Skin epidermis (tissue), 12 donors: ENCODE measurements at regions not wholly inside any gene's neighbourhood (a gene's known extent, or its start where the extent isn't known, plus 50 kb on each side); places are given as distances from the start of the nearest gene placed in this dataset.
A peak's percentile ranks its signal among the peaks of the same experiment; 100 is the strongest.
"Not testable (repeated sequence)": the region's sequence is repeated elsewhere in the genome, so short reads cannot be mapped to it uniquely, and the experiment has no call there.

ENCODE experiments used
- H3K27ac ChIP-seq, 21 experiments: fragments of 200-600 bp; sonication (generic) in 11 of 21; one replicate each; pipeline ENCODE4 v1.5.0; 2020; ENCODE audit warnings: mild to moderate bottlenecking in 3 of 21, inconsistent platforms in 2 of 21, moderate library complexity in 2 of 21
- H3K4me3 ChIP-seq, 7 experiments: fragments of 200-600 bp; sonication (generic) in 2 of 7; one replicate each; pipeline ENCODE4 v1.5.0; 2020; ENCODE audit warnings: inconsistent platforms in 2 of 7, mild to moderate bottlenecking in 2 of 7, moderate library complexity in 1 of 7

DNA sequence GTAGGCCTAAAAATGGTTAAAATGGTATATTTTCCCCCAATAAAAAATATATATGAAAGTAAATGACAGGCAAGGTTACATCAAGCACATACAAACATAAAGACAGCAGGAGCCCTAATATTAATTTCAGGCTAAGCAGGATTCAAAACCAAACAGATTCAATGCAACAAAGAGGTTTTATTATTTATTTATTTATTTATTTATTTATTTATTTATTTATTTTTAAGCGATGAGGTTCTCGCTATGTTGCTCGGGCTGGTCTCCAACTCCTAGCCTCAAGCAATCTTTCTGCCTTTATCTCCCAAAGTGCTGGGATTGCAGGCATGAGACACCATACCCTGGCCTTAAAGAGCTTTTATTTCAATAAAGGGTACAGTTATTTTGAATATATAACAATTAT is 106.4 kb upstream of the SHB start:
- Histone ChIP-seq H3K4me3 (no peak overlapping the region), H3K27ac (no peak overlapping the region)

DNA sequence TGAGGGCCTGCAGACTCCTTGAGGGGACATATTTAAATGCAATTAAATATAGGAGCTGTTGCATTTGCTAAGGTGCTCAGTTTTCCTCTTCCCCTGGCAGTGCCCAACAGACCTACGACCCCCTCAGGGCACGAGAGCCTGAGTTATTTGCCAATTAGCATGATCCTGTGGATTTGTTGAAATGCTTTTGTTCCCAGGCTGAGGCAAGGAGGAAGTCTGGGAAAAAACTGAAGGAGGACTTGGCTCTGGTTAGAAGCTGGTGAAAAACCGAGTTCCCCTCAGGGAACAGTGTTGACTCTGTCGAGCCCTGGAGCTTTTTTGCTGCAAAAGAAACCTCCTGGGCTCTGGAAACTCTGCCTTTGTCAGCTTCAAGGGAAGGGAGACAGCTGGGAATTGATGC is 103.6 kb upstream of the SHB start:
- no peak overlapping the region for H3K4me3 ChIP-seq
- no peak overlapping the region for H3K27ac ChIP-seq

DNA sequence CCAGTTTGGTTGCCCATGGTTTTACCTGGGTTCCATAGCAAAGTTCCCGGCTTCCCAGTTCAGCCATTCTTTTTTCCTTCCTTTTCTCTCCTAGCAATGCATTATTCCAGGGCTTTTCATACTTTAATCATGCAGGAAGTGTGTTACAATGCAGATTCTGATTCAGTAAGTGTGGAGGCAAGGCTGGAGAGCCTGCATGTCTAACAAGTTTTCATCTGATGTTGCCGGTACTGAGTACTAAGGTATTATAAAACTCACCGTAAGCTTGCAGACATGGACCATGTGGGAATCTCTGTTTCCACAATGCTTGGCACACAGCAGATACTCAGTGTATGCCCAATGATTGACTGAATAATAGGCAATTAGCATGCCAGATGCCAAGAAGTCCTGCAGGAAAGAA is 102.9 kb upstream of the SHB start:
- Histone ChIP-seq H3K27ac (peak overlapping the region in 2 of 21 experiments; percentile 44 to 61), H3K4me3 (no peak overlapping the region)

DNA sequence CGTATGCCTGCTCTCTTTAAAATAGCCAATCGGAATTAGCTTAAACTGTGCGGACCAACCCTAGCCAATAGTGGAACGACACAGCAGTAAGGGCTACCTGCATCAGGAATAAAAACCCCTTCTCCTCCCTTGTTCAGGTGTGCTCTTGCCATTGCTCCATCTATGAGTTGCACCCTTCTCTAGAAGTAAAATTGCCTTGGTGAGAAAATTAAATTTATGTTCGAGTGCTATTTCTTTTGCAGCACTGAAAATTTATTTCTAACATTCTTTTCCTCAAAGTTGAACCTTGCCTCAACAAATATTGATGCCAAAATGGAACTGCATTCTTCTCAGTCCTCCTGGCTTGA is 102.5 kb upstream of the SHB start:
- no peak overlapping the region for H3K4me3 ChIP-seq

DNA sequence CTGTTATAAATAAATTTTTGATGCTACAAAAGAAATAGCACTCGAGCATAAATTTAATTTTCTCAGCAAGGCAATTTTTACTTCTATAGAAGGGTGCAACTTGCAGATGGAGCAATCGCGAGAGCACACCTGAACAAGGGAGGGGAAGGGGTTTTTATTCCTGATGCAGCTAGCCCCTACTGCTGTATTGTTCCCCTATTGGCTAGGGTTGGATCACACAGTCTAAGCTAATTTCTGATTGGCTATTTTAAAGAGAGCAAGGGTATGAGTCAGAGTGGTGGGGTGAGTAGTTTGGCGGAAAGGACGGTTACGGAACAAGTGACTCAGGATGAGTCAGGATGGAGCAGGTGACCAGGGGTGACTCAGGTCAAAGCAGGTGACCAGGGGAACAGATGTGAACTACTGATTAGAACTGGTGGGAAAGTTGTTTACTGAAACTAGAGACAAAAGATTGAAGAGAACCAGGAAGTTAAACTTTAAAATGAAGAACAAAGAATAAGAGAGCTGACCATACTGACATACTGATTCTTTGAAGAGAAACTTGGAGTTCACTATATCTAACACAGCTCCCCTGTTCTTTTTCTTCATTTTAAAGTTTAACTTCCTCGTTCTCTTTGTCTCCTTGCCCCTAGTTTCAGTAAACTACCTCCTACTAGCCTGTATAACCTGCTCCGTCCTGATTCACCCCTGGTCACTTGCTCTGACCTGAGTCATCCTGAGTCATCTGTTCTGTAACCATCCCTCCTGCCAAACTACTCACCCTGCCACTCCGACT is 101.9 kb upstream of the SHB start:
- not testable (repeated sequence) for H3K4me3 ChIP-seq
- H3K27ac ChIP-seq: peak overlapping the region in 4 of 21 experiments; percentile 22 to 61 (median 50)

More for the DNA sequence above, 102.5 kb upstream of the SHB start:
- H3K27ac ChIP-seq: peak overlapping the region in 3 of 21 experiments; percentile 44 to 61 (median 48)

DNA sequence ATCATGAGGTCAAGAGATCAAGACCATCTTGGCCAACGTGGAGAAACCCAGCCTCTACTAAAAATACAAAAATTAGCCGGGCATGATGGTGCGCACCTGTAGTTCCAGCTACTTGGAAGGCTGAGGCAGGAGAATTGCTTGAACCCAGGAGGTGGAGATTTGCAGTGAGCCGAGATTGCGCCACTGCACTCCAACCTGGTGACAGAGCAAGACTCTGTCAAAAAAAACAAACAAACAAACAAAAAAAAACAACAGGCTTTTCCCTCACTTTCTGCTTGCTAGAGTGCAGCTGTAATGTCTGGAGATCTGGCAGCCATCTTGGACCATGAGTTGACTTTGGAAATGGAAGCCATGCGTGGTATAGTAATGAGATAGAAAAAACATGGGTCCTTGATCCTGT is 101.1 kb upstream of the SHB start:
- not testable (repeated sequence) for H3K27ac ChIP-seq, H3K4me3 ChIP-seq

DNA sequence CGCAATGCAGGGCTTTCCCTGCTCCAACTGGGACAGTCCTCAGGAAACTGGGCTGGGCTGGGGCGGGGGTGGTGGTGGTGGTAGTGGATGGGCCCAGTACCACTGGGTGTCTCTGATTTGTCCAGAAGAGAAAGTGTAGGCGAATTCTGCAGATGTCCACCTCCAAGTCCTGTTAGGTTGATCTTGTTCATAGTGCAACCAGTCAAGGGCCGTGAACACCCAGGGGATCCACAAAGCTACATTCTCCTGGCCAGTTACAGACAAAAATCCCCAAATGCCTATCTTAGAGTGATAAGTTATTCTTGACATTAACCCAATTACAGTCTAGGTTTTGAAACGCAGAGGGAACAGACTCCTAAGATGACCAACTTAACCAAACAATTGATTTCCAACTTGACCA is 97.5 kb upstream of the SHB start:
- Histone ChIP-seq H3K4me3 (no peak overlapping the region), H3K27ac (no peak overlapping the region)

DNA sequence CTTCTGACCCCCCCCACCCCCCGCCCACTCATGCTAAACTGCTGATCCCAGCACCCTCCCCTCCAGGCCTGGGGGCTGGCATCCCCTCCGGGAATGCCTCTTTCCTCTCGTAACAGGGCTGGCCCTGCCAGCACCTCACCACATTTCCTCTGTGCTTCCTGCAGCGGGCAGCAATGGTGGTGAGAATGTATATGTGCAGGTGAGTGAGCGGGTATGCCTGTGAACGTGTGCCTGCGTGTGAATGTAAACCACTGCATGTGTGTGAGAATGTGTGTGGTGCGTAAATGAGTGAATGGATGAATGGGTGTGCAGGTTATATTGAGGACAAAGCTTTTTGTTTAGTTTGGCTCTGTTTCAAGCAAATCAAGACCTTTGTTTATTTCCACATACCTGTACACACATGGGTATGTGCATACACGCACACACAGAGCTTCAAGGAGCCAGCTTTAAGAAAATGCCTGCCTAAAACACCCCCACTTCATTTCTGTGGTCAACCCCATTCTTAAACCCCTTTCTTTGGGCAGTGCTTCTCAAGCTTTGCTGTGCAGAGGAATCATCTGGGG is 95.7 kb upstream of the SHB start:
- Histone ChIP-seq H3K27ac (no peak overlapping the region), H3K4me3 (no peak overlapping the region)

DNA sequence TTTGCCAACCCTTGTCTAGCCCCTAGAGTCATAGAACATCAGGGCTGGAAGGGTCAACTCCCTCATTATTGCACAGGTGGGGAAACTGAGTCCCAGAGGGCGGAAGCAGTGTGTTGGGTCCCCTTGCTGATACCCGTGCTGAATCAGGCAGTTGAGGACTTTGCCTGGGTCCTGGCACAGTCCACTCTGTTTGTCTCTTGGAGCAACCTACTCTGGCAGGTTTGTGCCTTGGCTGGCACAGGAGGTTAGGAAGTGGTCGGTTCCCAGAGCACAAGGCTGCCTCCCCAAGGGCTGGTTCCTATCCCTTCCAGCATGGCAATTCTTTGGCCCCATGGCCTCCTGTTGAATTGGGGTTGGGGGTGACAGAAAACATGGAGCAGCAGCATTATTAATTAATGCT is 94.5 kb upstream of the SHB start:
- H3K4me3 ChIP-seq: no peak overlapping the region
- H3K27ac ChIP-seq: no peak overlapping the region

DNA sequence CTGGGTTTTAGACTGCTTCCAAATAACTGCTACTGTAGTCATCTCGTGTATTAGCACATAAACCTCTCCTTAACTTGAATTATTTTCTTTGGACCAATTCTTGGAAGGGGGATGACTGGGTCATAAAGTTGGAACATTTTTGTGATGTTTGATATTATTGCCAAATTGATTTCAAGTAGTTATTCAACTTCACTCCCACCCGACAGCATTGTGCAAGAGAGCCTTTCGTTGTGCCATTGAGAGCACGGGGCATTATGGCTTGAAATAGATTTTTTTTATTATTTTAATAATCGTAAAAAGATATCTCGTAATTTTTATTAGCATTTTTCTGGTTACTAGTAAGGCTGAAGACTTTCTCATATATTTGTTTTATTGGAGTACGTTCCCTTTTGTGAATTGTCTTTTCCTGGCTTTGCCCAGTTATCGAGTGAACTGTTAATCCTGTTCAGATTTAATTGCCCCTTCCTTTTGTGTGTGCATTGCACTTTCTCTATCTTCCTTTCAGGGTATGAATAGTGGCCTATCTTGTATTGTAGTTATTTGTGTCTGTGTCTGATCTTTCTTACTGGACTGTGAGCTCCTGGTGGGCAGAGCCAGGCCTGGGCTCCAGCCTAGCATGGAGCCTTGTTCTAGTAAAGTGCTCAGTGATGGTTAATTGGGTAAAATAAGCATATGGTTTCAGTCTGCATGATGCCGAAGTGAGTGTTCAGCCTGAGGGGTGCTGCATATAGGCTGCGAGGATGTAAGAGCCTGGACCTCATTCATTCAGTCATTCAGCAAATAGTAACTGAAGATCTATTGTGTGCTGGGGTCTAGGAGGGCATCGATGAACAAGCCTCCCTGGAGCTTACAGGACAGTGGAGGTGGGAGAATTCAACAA is 93.5 kb upstream of the SHB start:
- no peak overlapping the region for H3K27ac ChIP-seq

DNA sequence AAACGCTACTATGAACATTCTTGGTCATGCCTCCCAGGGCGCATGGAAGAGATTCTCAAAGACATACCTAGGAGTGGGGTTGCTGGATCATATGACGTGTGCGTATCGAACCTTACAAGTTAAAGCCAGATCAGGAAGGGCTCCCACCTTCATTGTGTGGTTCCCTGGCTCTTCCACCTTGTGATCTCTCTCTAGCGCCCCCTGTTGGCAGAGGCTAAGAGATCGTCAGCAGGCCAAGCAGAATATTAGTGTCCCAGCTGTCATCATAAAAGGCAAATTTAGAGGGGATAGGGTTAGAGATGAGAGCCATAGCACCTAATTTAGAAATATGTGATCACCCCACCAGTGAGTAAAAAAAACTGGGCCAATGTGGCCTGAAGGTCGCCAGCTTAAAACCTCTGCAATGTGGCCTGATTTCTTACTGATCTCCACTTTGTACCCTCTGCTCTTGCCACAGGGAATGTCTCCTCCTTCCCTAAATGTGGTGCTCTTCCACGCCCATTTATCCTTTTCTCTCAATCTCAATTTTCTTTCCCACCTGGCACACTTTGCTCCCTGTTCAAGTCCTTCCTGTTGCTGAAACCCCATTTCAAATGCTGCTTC is 91.7 kb upstream of the SHB start:
- Histone ChIP-seq H3K27ac (no peak overlapping the region), H3K4me3 (no peak overlapping the region)

More for the DNA sequence above, 93.5 kb upstream of the SHB start:
- no peak overlapping the region for H3K4me3 ChIP-seq

DNA sequence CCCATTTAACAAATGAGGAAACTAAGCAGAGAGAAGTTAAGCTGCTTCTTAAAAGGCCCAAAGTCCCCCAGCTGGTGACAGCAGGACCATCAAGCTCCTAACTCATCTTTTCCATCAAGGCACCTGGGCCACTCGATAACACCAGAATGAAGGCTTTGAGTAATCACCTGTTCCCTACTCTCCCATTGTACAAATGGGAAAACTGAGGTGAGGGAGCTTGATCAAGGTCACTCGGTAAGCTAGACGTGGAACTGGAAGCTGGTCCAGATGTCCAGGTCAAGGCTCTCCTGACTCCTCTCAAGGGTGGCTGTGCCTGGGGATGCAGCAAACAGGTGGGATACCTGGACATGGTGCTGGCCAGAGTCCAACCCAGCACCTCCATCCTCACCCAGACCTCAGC is 90.6 kb upstream of the SHB start:
- Histone ChIP-seq H3K27ac (no peak overlapping the region), H3K4me3 (no peak overlapping the region)

DNA sequence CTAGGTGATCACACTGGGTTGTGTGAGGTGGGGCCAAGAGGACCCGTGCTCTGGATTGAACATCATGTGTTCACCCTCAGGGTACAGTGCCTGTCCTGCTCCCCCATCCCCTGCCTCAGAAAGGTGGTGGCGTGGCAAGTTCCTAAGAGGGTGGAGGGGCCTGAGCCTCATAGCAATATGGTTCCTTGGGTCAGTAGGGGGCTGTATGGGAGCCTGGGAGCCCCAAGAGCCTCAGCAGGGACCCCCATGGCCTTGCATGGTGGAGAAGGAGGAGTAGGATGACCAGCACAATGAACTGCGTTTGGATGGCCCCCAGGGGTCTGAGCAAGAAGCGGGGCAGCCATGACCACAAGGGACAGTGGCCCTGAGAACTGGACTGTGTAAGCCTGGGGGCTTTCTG is 89.6 kb upstream of the SHB start:
- Histone ChIP-seq H3K27ac (no peak overlapping the region), H3K4me3 (no peak overlapping the region)

DNA sequence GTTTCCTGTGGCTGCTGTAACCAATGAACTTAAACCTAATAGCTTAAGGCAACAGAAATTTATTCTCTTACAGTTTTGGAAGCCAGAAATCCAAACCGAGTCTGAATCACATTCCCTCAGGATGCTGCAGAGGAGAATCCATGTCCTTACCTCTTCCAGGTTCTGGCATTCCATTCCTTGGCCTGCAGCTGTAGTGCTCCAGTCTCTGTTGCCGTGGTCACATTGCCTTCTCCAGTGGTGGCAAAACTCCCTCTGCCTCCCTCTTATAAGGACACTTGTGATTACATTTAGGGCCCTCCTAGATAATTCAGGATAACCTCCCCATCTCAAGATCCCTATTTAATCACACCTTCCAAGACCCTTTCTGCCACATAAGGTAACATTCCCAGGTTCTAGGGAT is 88.7 kb upstream of the SHB start:
- Histone ChIP-seq H3K4me3 (no peak overlapping the region), H3K27ac (no peak overlapping the region)

DNA sequence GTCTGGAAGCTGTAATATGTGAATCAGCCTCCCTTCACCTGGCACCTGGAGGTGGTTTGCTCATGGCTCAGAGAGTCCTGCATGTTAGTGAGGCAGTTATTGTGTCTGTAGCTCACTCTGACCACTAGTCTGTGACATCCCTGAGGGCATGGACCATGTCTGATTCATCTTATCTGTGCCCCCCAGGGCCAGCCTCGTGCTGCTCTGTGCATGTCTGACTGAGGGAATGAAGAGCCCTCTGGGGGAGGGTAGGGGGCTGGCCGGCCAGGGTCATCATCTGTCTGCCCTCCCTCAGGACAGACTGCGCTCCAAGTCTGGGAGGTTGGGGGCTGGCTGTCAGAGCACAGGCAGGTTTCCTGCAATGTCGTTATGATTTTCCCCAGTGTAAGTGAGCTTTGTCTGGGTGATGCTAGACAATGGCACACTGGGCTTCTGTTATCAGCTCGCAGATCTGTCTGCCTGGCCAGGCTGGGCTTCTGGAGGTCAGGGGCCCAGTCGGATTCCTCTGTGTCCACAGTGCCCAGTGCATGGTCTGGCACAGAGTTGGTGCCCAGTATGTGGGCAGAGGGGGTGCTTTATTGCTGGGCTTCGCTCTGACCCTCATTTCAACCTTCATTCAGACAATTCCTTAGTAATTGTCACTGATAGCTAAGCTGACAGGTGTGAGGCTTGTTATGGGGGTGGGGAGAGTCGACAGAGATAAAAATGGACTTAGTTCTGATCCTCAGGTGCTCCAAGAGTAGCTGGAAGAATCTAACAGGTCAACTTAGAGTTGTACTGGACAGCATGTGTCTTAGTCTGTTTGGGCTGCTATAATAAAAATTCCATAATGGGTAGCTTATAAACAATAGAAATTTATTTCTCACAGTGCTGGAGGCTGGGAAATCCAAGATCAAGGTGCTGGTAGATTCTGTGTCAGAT is 85.7 kb upstream of the SHB start:
- H3K27ac ChIP-seq: no peak overlapping the region
- no peak overlapping the region for H3K4me3 ChIP-seq

DNA sequence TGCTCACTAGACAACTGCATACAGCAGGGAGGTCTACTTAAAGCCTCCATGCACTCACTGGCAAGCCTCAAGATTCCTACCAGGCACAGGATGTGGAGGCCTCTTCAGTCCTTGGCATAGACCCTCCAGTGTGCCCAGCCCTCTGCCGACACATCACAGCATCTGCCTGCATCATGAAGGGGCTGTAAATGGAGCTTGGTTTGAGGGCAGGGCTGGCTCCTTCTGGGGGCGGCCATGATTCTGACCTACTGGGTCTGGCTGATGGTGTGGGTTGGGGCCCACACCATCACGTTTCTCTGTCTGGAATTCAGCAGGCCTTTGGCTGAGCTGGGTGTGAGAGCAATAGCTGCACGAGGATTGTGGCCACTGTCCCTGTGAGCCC is 84.9 kb upstream of the SHB start:
- Histone ChIP-seq H3K27ac (no peak overlapping the region), H3K4me3 (no peak overlapping the region)

DNA sequence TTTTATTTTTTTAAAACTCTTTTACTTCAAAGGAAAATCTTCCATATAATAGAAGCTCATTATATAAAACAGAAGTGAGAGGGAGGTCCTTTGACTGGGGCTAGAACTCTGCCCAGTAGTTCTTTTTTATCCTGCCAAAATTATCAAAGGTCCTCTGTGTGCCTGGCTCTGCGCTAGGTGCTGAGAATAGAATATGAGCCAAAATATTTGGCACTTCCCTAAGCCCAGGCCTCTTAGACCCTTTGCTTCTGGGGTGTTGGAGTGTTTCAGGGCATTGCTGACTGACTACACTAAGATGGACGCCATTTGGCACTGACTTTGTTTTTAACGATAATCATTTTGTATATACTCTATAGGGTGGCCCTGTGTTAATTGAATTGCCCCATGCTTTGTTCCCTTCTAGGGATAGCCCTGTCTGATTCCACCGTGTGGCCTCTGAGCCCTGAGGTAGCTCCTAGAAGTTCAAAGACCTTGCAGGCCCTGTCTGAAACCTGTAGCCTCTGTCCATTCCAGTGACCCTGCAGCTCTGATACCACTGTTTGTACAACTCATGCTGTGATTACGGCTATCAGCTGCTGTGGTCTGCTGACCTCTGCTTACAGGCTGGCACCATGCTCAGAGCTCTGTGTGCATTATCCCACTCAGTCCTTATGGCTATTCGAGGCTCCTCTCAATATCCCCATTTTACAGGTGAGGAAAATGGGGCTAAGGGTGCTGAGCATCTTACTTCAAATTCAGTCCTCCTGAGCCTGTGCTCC is 84.3 kb upstream of the SHB start:
- H3K4me3 ChIP-seq: no peak overlapping the region
- no peak overlapping the region for H3K27ac ChIP-seq

DNA sequence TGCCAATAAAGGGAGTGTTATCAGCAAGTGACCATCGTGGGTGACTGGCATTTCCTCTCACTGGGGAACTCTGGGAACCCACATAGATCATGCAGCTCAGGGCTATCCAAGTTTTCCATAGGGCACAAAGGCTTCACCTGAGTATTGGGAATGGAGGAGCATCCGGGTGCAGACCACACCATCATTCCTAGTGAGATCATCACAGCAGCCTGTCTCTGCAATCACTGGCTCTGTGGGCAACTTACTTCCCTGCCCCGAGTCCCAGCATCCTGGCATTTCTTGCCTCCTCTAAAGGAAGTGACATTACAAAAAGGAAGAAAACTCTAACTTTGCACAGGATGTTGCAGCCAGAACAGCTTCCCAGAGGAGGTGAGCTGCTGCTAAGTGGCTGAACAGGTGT is 80.6 kb upstream of the SHB start:
- no peak overlapping the region for H3K4me3 ChIP-seq
- H3K27ac ChIP-seq: no peak overlapping the region

DNA sequence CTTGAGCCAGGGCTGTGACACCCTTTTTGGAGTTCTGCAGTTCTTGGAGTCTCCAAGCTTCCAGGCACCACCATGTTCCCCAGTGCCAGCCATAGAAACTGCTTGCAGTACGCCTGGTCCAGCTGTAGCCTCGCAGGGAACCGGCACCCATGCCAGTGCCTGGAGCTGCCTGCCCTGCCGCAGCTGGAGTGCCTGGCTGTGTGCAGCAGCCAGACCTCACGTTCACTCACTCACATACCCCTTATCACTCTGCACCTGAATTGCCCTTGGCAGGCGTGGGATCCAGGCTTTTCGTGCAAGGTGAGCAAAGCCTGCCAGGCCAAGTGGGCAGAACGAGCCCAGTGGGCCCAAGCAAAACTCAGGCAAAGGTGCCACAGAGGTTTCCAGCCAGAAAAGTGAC is 77.8 kb upstream of the SHB start:
- H3K27ac ChIP-seq: no peak overlapping the region
- no peak overlapping the region for H3K4me3 ChIP-seq
